ENCODE measurements at regions not wholly inside any gene's neighbourhood (a gene's known extent, or its start where the extent isn't known, plus 50 kb on each side); places are given as distances from the start of the nearest gene placed in this dataset.

GRCh38 chr13:107113387-107113786 lies 545.5 kb upstream of the ARGLU1 start:
- DNase-seq (ENCODE audit: low spot score): no peak

- no peak for DNase-seq (ENCODE audit: low spot score)
Measured at GRCh38 chr13:107111248-107111647, 543.3 kb upstream of the ARGLU1 start.

- no peak for DNase-seq (ENCODE audit: low spot score)
Measured at GRCh38 chr13:107104631-107105030, 536.7 kb upstream of the ARGLU1 start.

GRCh38 chr13:107102676-107103075 lies 534.7 kb upstream of the ARGLU1 start:
- DNase-seq (ENCODE audit: low spot score): no peak

GRCh38 chr13:107099661-107100060 lies 531.7 kb upstream of the ARGLU1 start:
- DNase-seq (ENCODE audit: low spot score): no peak

GRCh38 chr13:107097916-107098315 lies 530.0 kb upstream of the ARGLU1 start:
- no peak for DNase-seq (ENCODE audit: low spot score)

- no peak for DNase-seq (ENCODE audit: low spot score)
Measured at GRCh38 chr13:107095876-107096275, 527.9 kb upstream of the ARGLU1 start.

GRCh38 chr13:107091861-107092260 lies 523.9 kb upstream of the ARGLU1 start:
- DNase-seq (ENCODE audit: low spot score): no peak

- DNase-seq (ENCODE audit: low spot score): no peak
Measured at GRCh38 chr13:107091428-107091827, 523.5 kb upstream of the ARGLU1 start.

GRCh38 chr13:107088061-107088460 lies 520.1 kb upstream of the ARGLU1 start:
- DNase-seq (ENCODE audit: low spot score): no peak

GRCh38 chr13:107079423-107080049 lies 511.6 kb upstream of the ARGLU1 start:
- DNase-seq (ENCODE audit: low spot score): no peak

- DNase-seq (ENCODE audit: low spot score): no peak
Measured at GRCh38 chr13:107078229-107078765, 510.4 kb upstream of the ARGLU1 start.

GRCh38 chr13:107076801-107077200 lies 508.9 kb upstream of the ARGLU1 start:
- no peak for DNase-seq (ENCODE audit: low spot score)

- DNase-seq (ENCODE audit: low spot score): no peak
Measured at GRCh38 chr13:107075576-107075975, 507.6 kb upstream of the ARGLU1 start.

GRCh38 chr13:107070792-107071191 lies 502.9 kb upstream of the ARGLU1 start:
- no peak for DNase-seq (ENCODE audit: low spot score)

GRCh38 chr13:107069108-107069776 lies 501.3 kb upstream of the ARGLU1 start:
- no peak for DNase-seq (ENCODE audit: low spot score)

- no peak for DNase-seq (ENCODE audit: low spot score)
Measured at GRCh38 chr13:107067381-107067780, 499.4 kb upstream of the ARGLU1 start.

GRCh38 chr13:107066355-107066754 lies 498.4 kb upstream of the ARGLU1 start:
- no peak for DNase-seq (ENCODE audit: low spot score)

GRCh38 chr13:107065036-107065435 lies 497.1 kb upstream of the ARGLU1 start:
- no peak for DNase-seq (ENCODE audit: low spot score)

- DNase-seq (ENCODE audit: low spot score): no peak
Measured at GRCh38 chr13:107057028-107057631, 489.2 kb upstream of the ARGLU1 start.

GRCh38 chr13:107043021-107043956 lies 475.4 kb upstream of the ARGLU1 start:
- no peak for DNase-seq (ENCODE audit: low spot score)

GRCh38 chr13:107035778-107036177 lies 467.8 kb upstream of the ARGLU1 start:
- no peak for DNase-seq (ENCODE audit: low spot score)

Measured in ecto neural progenitor cell (in vitro differentiated cells).